Subcutaneous abdominal adipose tissue (tissue), 5 donors: ENCODE measurements at regions not wholly inside any gene's neighbourhood (a gene's known extent, or its start where the extent isn't known, plus 50 kb on each side); places are given as distances from the start of the nearest gene placed in this dataset.

ENCODE experiments used
- H3K27ac ChIP-seq: one replicate; pipeline ENCODE4 v1.7.0; 2013; ENCODE audit warnings: low read depth, mild to moderate bottlenecking, inconsistent platforms, low read length, moderate library complexity
- H3K27me3 ChIP-seq, 5 donors: one replicate each; pipeline ENCODE4 v1.7.0; 2013; ENCODE audit warnings: low read length in 5 of 5, inconsistent platforms in 1 of 5; ENCODE audit not compliant: control insufficient read depth in 5 of 5, insufficient read depth in 4 of 5
- H3K36me3 ChIP-seq, 5 donors: one replicate each; pipeline ENCODE4 v1.7.0; 2013; ENCODE audit warnings: low read length in 5 of 5; ENCODE audit not compliant: control insufficient read depth in 5 of 5, insufficient read depth in 5 of 5
- H3K4me1 ChIP-seq, 5 donors: one replicate each; pipeline ENCODE4 v1.7.0; 2013; ENCODE audit warnings: low read length in 5 of 5, mild to moderate bottlenecking in 3 of 5, moderate library complexity in 1 of 5; ENCODE audit not compliant: control insufficient read depth in 5 of 5, insufficient read depth in 5 of 5
- H3K4me3 ChIP-seq, 5 donors: one replicate each; pipeline ENCODE4 v1.7.0; 2013; ENCODE audit warnings: low read length in 5 of 5, low read depth in 1 of 5
- H3K9ac ChIP-seq, 5 donors: one replicate each; pipeline ENCODE4 v1.7.0; 2013; ENCODE audit warnings: low read length in 5 of 5, mild to moderate bottlenecking in 4 of 5, moderate library complexity in 3 of 5
- H3K9me3 ChIP-seq, 5 donors: one replicate each; pipeline ENCODE4 v1.7.0; 2013; ENCODE audit warnings: low read length in 5 of 5; ENCODE audit not compliant: control insufficient read depth in 5 of 5
- donor health status: healthy.
- donor health status: healthy.
- donor health status: healthy.
- donor health status: healthy.
- donor health status: healthy.

- H3K9me3 ChIP-seq, result no peaks in the 10 kb centered on the region
- H3K4me1 ChIP-seq, result no peaks in the 10 kb centered on the region
- no peak overlapping the region for H3K9ac ChIP-seq
- no peak overlapping the region for H3K4me3 ChIP-seq
- no peak overlapping the region for H3K27ac ChIP-seq
- no peaks in the 10 kb centered on the region for H3K36me3 ChIP-seq
- no peaks in the 10 kb centered on the region for H3K27me3 ChIP-seq
These were observed 213.2 kb upstream of the SLC24A2 start for GRCh38 chr9:20002011-20002410.

GRCh38 chr9:20001058-20001457 lies 212.2 kb upstream of the SLC24A2 start:
- no peak overlapping the region for H3K9ac ChIP-seq
- no peak overlapping the region for H3K4me3 ChIP-seq
- no peaks in the 10 kb centered on the region for H3K36me3 ChIP-seq
- no peaks in the 10 kb centered on the region for H3K27me3 ChIP-seq
- H3K27ac ChIP-seq, result no peak overlapping the region
- no peaks in the 10 kb centered on the region for H3K4me1 ChIP-seq
- no peaks in the 10 kb centered on the region for H3K9me3 ChIP-seq

- Histone ChIP-seq H3K27ac (no peak overlapping the region), H3K9ac (no peak overlapping the region), H3K36me3 (no peaks in the 10 kb centered on the region), H3K27me3 (no peaks in the 10 kb centered on the region), H3K4me1 (no peaks in the 10 kb centered on the region), H3K9me3 (no peaks in the 10 kb centered on the region), H3K4me3 (no peak overlapping the region)
These were observed 210.7 kb upstream of the SLC24A2 start for GRCh38 chr9:19999491-20000057.

GRCh38 chr9:19998823-19999455 lies 210.1 kb upstream of the SLC24A2 start:
- no peak overlapping the region for H3K9ac ChIP-seq
- H3K4me3 ChIP-seq, result no peak overlapping the region
- no peaks in the 10 kb centered on the region for H3K36me3 ChIP-seq
- no peaks in the 10 kb centered on the region for H3K9me3 ChIP-seq
- H3K4me1 ChIP-seq, result no peaks in the 10 kb centered on the region
- no peak overlapping the region for H3K27ac ChIP-seq
- H3K27me3 ChIP-seq, result no peaks in the 10 kb centered on the region

- Histone ChIP-seq H3K4me1 (no peaks in the 10 kb centered on the region), H3K27me3 (no peaks in the 10 kb centered on the region), H3K9ac (no peak overlapping the region), H3K4me3 (no peak overlapping the region), H3K36me3 (no peaks in the 10 kb centered on the region), H3K9me3 (no peaks in the 10 kb centered on the region), H3K27ac (no peak overlapping the region)
These were observed 209.3 kb upstream of the SLC24A2 start for GRCh38 chr9:19998153-19998552.

- H3K4me1 ChIP-seq, result no peaks in the 10 kb centered on the region
- H3K4me3 ChIP-seq, result no peak overlapping the region
- no peak overlapping the region for H3K9ac ChIP-seq
- no peaks in the 10 kb centered on the region for H3K36me3 ChIP-seq
- no peak overlapping the region for H3K27ac ChIP-seq
- no peaks in the 10 kb centered on the region for H3K27me3 ChIP-seq
- H3K9me3 ChIP-seq, result no peaks in the 10 kb centered on the region
These were observed 206.8 kb upstream of the SLC24A2 start for GRCh38 chr9:19995619-19996018.

GRCh38 chr9:19994296-19994695 lies 205.5 kb upstream of the SLC24A2 start:
- no peak overlapping the region for H3K9ac ChIP-seq
- no peaks in the 10 kb centered on the region for H3K4me1 ChIP-seq
- H3K9me3 ChIP-seq, result no peaks in the 10 kb centered on the region
- H3K27ac ChIP-seq, result no peak overlapping the region
- H3K27me3 ChIP-seq, result no peaks in the 10 kb centered on the region
- H3K4me3 ChIP-seq, result no peak overlapping the region
- no peaks in the 10 kb centered on the region for H3K36me3 ChIP-seq

- H3K4me1 ChIP-seq, result no peaks in the 10 kb centered on the region
- no peaks in the 10 kb centered on the region for H3K27me3 ChIP-seq
- H3K36me3 ChIP-seq, result no peaks in the 10 kb centered on the region
- H3K9me3 ChIP-seq, result no peaks in the 10 kb centered on the region
- no peak overlapping the region for H3K4me3 ChIP-seq
- H3K27ac ChIP-seq, result no peak overlapping the region
- no peak overlapping the region for H3K9ac ChIP-seq
These were observed 203.7 kb upstream of the SLC24A2 start for GRCh38 chr9:19992556-19992955.

GRCh38 chr9:19989213-19989612 lies 200.4 kb upstream of the SLC24A2 start:
- H3K9ac ChIP-seq, result no peak overlapping the region
- no peak overlapping the region for H3K27ac ChIP-seq
- H3K27me3 ChIP-seq, result no peaks in the 10 kb centered on the region
- H3K4me1 ChIP-seq, result no peaks in the 10 kb centered on the region
- H3K9me3 ChIP-seq, result no peaks in the 10 kb centered on the region
- H3K36me3 ChIP-seq, result no peaks in the 10 kb centered on the region
- H3K4me3 ChIP-seq, result no peak overlapping the region

GRCh38 chr9:19988281-19988680 lies 199.4 kb upstream of the SLC24A2 start:
- Histone ChIP-seq H3K27ac (no peak overlapping the region), H3K9ac (no peak overlapping the region), H3K36me3 (no peaks in the 10 kb centered on the region), H3K4me3 (no peak overlapping the region), H3K27me3 (no peaks in the 10 kb centered on the region), H3K4me1 (no peaks in the 10 kb centered on the region), H3K9me3 (no peaks in the 10 kb centered on the region)
